BLaER1 (cell line): ENCODE measurements at regions not wholly inside any gene's neighbourhood (a gene's known extent, or its start where the extent isn't known, plus 50 kb on each side); places are given as distances from the start of the nearest gene placed in this dataset.
"Not testable (repeated sequence)": the region's sequence is repeated elsewhere in the genome, so short reads cannot be mapped to it uniquely, and the experiment has no call there.

ENCODE experiments used
- H3K27ac ChIP-seq: shearing (Covaris generic); formaldehyde crosslinking; 2 replicates; pipeline ENCODE4 v1.8.1; 2022
- H3K27me3 ChIP-seq: shearing (Covaris generic); formaldehyde crosslinking; 2 replicates; pipeline ENCODE4 v1.8.1; 2022
- H3K36me3 ChIP-seq: shearing (Covaris generic); formaldehyde crosslinking; 2 replicates; pipeline ENCODE4 v1.8.1; 2022
- H3K4me1 ChIP-seq: shearing (Covaris generic); formaldehyde crosslinking; 2 replicates; pipeline ENCODE4 v1.8.1; 2022
- H3K4me2 ChIP-seq: shearing (Covaris generic); formaldehyde crosslinking; 2 replicates; pipeline ENCODE4 v1.8.1; 2022
- H3K4me3 ChIP-seq: shearing (Covaris generic); formaldehyde crosslinking; 2 replicates; pipeline ENCODE4 v1.8.1; 2022
- H3K9ac ChIP-seq: shearing (Covaris generic); formaldehyde crosslinking; 2 replicates; pipeline ENCODE4 v1.8.1; 2022
- H3K9me3 ChIP-seq: shearing (Covaris generic); formaldehyde crosslinking; 2 replicates; pipeline ENCODE4 v1.8.1; 2022
- H4K20me1 ChIP-seq: shearing (Covaris generic); formaldehyde crosslinking; 2 replicates; pipeline ENCODE4 v1.8.1; 2022
- Cebpa-rat ChIP-seq: shearing (Covaris generic); IDR thresholded peaks from 2 replicates; pipeline ENCODE4 v1.8.1; 2022

DNA sequence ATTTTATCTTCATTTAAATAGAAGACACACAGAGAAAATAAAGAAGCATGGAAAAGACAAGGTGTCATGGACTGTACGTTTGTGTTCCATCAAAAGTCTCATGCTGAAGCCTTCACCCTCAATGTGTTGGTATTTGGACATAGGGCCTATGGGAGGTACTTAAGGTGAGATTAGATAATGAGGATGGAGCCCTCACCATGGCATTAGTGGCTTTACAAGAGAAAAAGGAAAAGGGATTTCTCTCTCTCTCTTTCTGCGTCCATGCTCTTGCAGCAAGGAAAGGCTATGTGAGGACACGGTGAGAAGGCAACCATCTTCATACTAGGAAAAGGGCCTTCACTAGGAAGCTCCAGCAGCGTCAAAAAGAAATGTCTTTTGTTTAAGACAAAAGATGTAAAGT, 797.0 kb upstream of the CDH10 start:
- Histone ChIP-seq H3K9ac (no peak overlapping the region), H3K27ac (no peak overlapping the region), H3K4me3 (no peak overlapping the region), H3K27me3 (no peaks in the 10 kb centered on the region), H4K20me1 (no peaks in the 10 kb centered on the region), H3K36me3 (no peaks in the 10 kb centered on the region), H3K4me1 (no peaks in the 10 kb centered on the region), H3K9me3 (no peaks in the 10 kb centered on the region), H3K4me2 (no peak overlapping the region)
- no peak for TF ChIP-seq Cebpa-rat

DNA sequence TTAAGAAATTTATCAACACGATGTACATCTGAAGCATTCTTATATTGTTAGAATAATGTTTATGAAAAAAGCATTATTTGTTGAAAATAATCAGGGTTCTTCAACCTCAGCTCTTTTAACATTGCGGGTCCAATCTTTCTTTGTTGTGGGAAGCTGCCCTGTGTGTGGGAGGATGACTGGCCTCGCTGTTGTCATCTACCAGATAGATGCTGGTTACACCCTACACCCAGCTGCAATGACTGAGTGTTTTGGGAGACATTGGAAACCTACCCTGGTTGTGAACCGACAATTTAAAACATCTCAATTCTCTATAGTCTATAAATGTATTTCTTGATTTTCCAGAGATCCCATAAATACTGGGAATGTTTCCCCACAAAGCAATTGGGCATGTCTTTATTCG, 794.2 kb upstream of the CDH10 start:
- Histone ChIP-seq H4K20me1 (no peaks in the 10 kb centered on the region), H3K36me3 (no peaks in the 10 kb centered on the region), H3K4me3 (no peak overlapping the region), H3K9me3 (no peaks in the 10 kb centered on the region), H3K4me2 (no peak overlapping the region), H3K27ac (no peak overlapping the region), H3K27me3 (no peaks in the 10 kb centered on the region), H3K4me1 (no peaks in the 10 kb centered on the region), H3K9ac (no peak overlapping the region)
- no peak for TF ChIP-seq Cebpa-rat

DNA sequence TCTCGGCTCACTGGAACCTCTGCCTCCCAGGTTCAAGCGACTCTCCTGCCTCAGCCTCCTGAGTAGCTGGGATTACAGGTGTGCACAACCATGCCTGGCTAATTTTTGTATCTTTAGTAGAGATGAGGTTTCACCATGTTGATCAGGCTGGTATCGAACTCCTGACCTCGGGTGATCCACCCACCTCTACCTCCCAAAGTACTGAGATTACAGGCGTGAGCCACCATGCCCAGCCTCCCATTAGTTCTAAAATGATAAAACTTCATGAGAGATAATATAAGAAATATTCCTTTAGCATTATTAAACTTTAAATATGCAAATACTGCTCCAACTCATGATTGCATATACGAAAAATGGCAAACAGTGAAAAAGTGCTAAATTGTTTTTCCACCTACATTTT, 793.6 kb upstream of the CDH10 start:
- not testable (repeated sequence) for H3K9me3 ChIP-seq, H3K4me3 ChIP-seq, H4K20me1 ChIP-seq, H3K36me3 ChIP-seq, H3K4me1 ChIP-seq, H3K27me3 ChIP-seq, H3K4me2 ChIP-seq, H3K27ac ChIP-seq, H3K9ac ChIP-seq

DNA sequence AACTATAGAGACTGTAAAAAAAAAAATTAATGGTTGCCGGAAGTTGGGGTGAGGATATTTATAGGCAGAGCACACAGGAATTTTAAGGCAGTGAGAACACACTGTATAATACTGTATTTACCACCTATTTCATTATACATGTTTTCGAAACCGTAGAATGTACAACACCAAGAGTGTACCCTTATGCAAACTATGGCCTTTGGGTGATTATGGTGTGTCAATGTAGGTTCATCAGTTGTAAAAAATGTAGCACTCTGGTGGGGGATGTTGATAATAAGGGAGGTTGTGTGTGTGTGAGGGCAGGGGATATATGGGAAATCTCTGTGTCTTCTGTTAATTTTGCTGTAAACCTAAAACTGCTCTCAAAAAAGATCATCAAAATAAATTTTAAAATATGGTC, 791.7 kb upstream of the CDH10 start:
- Histone ChIP-seq H3K36me3 (no peaks in the 10 kb centered on the region), H3K9ac (no peak overlapping the region), H3K9me3 (no peaks in the 10 kb centered on the region), H3K4me3 (no peak overlapping the region), H3K27me3 (no peaks in the 10 kb centered on the region), H3K4me1 (no peaks in the 10 kb centered on the region), H3K4me2 (no peak overlapping the region), H3K27ac (no peak overlapping the region), H4K20me1 (no peaks in the 10 kb centered on the region)
- TF ChIP-seq Cebpa-rat = no peak

DNA sequence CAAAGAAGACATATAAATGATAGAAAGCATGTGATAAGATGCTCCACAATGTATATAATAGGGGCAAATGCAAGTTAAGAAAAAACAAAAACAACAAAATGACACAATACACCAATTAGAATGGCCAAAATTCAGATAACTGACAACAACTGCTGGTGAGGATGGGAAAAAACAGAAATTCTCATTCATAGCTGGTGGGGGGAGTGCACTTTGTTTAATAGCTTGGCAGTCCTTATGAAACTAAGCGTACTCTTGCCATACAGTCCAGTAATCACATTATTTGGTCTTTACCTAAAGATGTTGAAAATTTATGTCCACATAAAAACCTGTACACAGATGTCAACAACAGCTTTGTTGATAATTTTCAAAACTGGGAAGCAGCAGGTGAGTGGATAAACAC, 791.1 kb upstream of the CDH10 start:
- Histone ChIP-seq H3K27me3 (no peaks in the 10 kb centered on the region), H4K20me1 (no peaks in the 10 kb centered on the region), H3K9me3 (no peaks in the 10 kb centered on the region), H3K4me2 (no peak overlapping the region), H3K27ac (no peak overlapping the region), H3K36me3 (no peaks in the 10 kb centered on the region), H3K4me3 (no peak overlapping the region), H3K9ac (no peak overlapping the region), H3K4me1 (no peaks in the 10 kb centered on the region)
- no peak for TF ChIP-seq Cebpa-rat

DNA sequence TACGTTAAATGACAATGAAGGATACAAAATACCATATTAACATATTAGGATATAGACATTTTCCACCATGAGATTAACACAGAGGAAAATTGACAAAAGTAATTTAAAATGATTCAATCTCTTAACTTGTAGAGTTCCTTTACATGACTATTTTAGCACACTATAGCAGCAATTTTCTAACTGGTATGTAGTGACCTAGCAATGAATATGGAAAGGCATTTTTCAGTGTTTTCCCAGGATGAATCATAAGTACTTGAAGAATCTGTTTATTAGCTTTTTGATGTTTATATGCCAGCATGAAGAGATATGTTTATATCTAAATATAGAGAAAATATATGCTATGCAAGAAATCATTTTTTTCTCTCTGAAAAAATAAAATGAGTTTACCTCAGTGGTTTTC, 782.5 kb upstream of the CDH10 start:
- no peak for TF ChIP-seq Cebpa-rat
- no peaks in the 10 kb centered on the region for H4K20me1 ChIP-seq

DNA sequence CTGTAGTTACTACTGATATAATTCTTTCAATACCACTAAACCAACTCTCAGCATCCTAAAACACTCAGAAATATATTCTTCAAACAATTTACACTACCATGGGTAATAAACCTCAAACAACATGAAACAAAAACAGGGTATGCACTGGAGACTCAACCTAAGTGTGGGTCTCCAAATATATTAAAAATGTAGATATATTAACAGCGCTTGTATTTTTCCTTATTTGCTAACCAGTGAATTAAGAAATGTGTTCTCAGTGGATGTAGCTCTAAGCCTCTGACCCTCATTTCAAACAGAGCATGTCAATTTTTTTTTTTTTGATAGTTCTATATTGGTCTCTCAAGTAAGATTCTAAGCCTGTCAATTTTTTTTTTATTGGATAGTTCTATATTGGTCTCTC, 778.5 kb upstream of the CDH10 start:
- Histone ChIP-seq H3K4me1 (no peaks in the 10 kb centered on the region), H3K9me3 (no peaks in the 10 kb centered on the region), H3K9ac (no peak overlapping the region), H3K36me3 (no peaks in the 10 kb centered on the region), H4K20me1 (no peaks in the 10 kb centered on the region), H3K4me2 (no peak overlapping the region), H3K4me3 (no peak overlapping the region), H3K27me3 (no peaks in the 10 kb centered on the region), H3K27ac (no peak overlapping the region)
- no peak for TF ChIP-seq Cebpa-rat

More for the DNA sequence above, 782.5 kb upstream of the CDH10 start:
- Histone ChIP-seq H3K4me1 (no peaks in the 10 kb centered on the region), H3K9ac (no peak overlapping the region), H3K27me3 (no peaks in the 10 kb centered on the region), H3K27ac (no peak overlapping the region), H3K4me2 (no peak overlapping the region), H3K9me3 (no peaks in the 10 kb centered on the region), H3K36me3 (no peaks in the 10 kb centered on the region), H3K4me3 (no peak overlapping the region)

DNA sequence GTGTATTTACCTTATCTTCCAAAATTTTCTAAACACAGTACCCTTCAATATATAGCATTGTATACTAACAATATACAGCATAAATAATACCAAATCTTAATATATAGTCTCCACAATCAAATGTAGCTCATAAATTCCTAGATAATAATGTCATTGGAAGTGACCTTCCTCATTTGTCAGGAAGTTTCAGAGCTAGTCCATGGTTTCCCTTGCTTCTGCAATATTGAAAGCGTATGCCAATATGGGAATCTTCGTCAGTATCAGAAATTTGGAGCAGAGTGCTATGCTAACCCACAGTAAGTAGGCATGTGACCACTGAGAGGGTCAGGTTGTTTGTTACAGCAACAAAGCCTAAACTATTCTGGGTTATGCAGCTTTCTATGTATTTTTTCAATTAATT, 774.9 kb upstream of the CDH10 start:
- no peaks in the 10 kb centered on the region for H3K27me3 ChIP-seq
- H3K4me3 ChIP-seq = no peak overlapping the region
- no peaks in the 10 kb centered on the region for H4K20me1 ChIP-seq
- no peak overlapping the region for H3K4me2 ChIP-seq
- TF ChIP-seq Cebpa-rat = no peak
- no peak overlapping the region for H3K9ac ChIP-seq
- H3K4me1 ChIP-seq = no peaks in the 10 kb centered on the region
- no peaks in the 10 kb centered on the region for H3K36me3 ChIP-seq
- H3K9me3 ChIP-seq = no peaks in the 10 kb centered on the region
- H3K27ac ChIP-seq = no peak overlapping the region

DNA sequence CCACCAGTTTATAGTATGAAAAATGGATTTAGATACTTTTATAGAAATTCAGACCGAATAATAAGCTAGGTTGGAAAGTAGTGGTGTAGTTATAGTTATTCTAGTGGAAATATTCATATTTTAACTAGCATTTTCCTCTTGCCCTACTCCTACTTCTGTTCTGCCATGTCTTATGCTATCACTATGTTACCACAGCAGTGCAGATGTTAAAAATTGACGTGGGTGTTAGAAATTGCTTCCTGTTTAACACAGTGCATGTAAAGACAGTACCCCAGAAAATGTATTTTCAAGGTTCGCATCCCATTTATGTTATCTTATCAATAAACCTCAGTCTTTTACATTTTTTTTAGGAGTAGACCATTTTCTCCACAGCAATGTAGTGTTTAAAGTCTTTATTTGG, 774.2 kb upstream of the CDH10 start:
- Histone ChIP-seq H3K4me1 (no peaks in the 10 kb centered on the region), H3K27ac (no peak overlapping the region), H3K36me3 (no peaks in the 10 kb centered on the region), H3K27me3 (no peaks in the 10 kb centered on the region), H4K20me1 (no peaks in the 10 kb centered on the region), H3K9me3 (no peaks in the 10 kb centered on the region), H3K4me2 (no peak overlapping the region), H3K9ac (no peak overlapping the region), H3K4me3 (no peak overlapping the region)
- no peak for TF ChIP-seq Cebpa-rat

DNA sequence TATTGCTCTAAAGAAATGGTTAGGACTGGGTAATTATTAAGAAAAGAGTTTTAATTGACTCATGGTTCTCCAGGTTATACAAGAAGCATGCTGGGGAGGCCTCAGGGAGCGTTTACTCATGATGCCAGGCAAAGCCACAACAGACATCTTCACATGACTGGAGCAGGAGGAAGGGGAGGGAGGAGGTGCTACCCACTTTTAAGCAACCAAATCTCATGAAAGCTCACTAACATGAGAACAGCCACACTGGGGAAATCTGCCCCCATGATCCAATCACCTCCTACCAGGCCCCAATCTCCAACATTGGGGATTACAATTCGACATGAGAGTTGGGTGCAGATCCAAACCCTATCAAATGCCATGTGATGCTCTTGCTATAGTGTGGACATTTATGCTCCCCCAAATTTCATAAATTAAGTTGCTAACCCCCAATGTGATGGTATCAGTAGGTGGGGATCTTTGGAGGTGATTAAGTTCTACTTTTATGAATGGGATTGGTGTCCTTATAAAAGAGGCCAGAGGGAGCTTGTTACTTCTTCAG, 773.6 kb upstream of the CDH10 start:
- Histone ChIP-seq H3K4me2 (no peak overlapping the region), H3K9me3 (no peaks in the 10 kb centered on the region), H3K4me1 (no peaks in the 10 kb centered on the region), H3K27me3 (no peaks in the 10 kb centered on the region), H3K4me3 (no peak overlapping the region), H4K20me1 (no peaks in the 10 kb centered on the region), H3K27ac (no peak overlapping the region), H3K9ac (no peak overlapping the region), H3K36me3 (no peaks in the 10 kb centered on the region)
- TF ChIP-seq Cebpa-rat = no peak

DNA sequence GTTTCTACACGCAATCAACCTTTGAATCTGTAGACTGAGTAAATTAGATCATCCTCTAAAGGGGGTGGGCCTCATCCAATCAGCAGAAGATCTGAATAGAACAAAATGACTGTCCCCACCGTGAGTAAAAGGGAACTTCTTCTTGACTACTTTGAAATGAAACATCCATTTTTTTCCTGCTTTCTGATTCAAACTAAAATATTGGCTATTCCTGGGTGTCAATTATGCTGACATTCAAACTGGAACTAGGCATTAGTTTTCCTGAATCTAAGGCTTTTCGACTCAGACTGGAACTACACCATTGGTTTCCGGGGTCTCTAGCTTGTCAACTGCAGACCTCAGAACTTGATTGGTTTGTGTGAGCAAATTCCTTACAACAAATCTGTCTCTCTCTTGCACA, 772.2 kb upstream of the CDH10 start:
- Histone ChIP-seq H3K4me1 (no peaks in the 10 kb centered on the region), H3K4me2 (no peak overlapping the region), H3K4me3 (no peak overlapping the region), H3K27me3 (no peaks in the 10 kb centered on the region), H3K36me3 (no peaks in the 10 kb centered on the region), H3K27ac (no peak overlapping the region), H4K20me1 (no peaks in the 10 kb centered on the region), H3K9ac (no peak overlapping the region), H3K9me3 (no peaks in the 10 kb centered on the region)
- no peak for TF ChIP-seq Cebpa-rat
